HG03045 (cell line): ENCODE measurements at regions not wholly inside any gene's neighbourhood (a gene's known extent, or its start where the extent isn't known, plus 50 kb on each side); places are given as distances from the start of the nearest gene placed in this dataset.
"Not testable (repeated sequence)": the region's sequence is repeated elsewhere in the genome, so short reads cannot be mapped to it uniquely, and the experiment has no call there.

Experiments used
- ATAC-seq: cut with Tn5 transposase; IDR thresholded peaks from one replicate; pipeline ENCODE4 v1.9.1; 2021; ENCODE audit warnings: mild to moderate bottlenecking, moderate library complexity; ENCODE audit not compliant: unreplicated experiment

DNA sequence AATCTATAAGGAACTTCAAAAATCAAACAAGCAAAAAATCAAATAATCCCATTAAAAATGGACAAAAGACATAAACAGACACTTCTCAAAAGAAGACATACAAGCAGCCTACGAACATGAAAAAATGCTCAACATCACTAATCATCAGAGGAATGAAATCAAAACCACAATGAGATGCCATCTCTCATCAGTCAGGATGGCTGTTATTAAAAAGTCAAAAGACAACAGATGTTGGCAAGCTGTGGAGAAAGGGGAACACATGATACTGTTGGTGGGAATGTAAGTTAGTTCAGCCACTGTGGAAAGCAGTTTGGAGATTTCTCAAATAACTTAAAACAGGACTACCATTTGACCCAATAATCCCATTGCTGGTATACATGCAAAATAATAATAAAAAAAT, 226.4 kb downstream of the S1PR1 start:
- no peak for ATAC-seq

DNA sequence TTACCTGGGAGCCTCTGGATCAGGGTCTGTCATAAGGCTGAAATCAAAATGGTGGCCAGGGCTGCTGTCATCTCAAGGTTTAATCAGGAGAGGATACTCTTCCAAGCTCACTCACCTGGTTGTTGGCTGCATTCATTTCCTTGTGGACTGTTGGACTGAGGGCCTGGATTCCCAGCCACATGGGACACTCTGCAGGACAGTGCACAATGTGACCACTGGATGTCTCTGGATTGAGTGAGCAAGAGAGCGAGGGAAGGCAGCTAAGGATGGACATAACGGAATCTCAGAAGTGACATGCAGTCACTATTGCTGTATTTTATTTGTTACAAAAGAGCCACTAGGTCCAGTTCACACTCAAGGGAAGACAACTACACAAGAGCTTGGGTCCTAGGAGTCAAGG, 229.1 kb downstream of the S1PR1 start:
- no peak for ATAC-seq

DNA sequence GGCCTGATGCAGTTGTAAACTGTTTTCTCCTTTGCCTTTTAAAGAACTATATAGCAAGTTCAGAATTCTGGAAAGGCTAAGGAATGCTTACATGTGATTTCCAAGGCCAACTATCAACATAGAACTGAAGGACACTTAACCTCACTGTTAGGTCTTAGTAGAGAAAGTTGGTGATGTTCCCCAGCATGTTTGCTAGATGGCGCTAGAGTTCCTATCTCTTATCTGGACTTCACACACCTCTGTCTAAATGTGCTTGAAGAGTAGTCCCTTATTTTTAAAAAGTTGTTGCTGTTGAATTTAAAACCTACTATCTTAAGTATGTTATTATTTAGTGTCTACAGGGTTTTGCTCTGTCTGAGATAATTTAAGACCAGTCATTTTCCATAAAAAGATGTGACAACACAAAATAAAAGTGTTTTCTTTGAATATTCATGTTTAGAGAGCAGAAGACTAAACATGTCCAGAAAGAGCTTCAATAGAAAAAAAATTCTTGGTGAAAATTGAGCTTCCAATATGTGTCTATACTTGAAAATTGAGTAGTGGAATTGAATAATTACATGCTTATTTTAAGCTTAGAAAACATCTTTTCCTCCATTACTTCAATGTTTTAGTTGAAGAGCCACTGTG, 237.3 kb downstream of the S1PR1 start:
- ATAC-seq = no peak

DNA sequence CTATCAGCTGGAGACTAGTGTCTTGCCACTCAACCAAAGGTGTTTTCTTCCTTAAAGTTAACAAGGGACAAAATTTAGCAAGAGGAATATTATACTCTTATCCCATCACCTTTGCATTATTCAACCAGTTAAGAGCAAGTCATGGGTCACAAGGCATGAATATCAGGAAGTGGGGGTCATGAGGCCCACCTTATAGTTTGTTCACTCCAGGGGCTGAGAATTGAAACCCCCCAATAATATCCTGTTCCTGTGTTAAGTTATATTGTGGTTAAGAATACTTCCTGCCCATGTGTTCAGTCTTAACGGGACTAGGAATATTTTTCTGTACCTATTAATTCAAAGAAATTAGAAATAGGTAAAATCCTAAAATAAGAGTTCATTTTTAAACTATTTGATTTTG, 239.7 kb downstream of the S1PR1 start:
- ATAC-seq = no peak

DNA sequence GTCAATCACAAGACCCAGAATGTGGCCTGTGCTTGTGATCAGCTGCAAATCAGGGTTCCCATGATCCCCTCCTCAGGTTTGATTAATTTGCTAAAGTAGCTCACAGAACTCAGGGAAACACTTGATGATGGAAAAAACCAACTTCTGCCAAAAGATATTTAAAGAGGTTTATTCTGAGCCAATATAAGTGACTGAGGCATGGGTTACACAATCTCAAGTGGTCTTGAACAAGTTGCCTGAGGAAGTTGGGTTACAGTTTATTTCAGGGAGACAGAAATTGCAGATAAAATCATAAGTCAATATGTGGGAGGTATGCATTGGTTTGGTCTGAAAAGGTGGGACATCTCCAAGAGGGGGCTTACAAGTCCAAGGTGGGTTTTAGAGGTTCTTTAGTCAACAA, 243.1 kb downstream of the S1PR1 start:
- ATAC-seq = no peak

DNA sequence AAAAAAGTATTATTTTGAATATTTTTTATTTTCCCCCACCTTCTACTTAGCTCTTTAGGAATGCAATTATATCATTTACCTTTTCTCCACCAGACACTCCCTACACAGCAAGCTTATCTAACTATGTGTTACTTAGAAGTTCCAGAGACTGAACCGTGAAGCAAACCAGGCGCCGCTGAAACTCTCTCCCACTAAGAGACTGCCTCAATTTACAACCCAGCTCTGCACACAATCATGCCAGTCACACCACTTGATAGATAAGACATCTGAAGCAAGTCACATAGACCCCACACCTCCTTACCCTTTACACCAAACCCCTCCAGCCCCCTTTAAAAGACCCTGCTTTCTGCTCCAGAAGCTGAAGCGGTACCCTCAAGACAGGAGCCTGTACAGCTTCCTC, 245.5 kb downstream of the S1PR1 start:
- ATAC-seq = no peak

DNA sequence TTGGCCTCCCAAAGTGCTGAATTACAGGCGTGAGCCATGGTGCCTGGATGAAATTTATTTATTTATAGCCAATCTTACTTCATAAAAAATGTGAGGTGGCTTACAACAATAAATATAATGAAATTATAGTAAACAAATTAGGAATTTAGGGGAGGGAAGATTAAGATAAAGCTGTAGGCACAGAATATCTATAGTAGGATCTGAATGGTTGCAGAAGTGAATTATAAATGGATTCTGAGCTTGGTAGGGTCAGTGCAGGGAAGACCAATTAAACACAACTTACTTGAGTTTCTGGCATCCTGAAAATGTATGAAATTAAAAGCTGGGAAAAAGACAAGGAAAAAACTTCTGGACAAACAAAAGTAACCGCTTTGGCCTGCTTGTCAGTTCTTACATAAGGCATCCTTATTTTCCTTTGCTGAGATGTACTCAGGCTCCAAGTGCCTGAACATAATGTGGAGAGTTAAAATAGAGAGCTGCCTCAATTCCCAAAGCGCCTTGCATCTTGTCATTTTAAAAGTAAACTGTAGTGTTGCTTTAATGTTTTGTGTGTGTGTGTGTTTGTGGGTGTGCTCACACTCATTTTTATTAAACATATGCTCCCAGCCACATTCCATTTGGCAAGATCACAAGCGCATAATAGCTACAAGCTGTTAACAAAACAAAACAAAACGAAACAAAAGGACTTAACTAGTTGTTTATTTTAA, 247.3 kb downstream of the S1PR1 start:
- no peak for ATAC-seq

DNA sequence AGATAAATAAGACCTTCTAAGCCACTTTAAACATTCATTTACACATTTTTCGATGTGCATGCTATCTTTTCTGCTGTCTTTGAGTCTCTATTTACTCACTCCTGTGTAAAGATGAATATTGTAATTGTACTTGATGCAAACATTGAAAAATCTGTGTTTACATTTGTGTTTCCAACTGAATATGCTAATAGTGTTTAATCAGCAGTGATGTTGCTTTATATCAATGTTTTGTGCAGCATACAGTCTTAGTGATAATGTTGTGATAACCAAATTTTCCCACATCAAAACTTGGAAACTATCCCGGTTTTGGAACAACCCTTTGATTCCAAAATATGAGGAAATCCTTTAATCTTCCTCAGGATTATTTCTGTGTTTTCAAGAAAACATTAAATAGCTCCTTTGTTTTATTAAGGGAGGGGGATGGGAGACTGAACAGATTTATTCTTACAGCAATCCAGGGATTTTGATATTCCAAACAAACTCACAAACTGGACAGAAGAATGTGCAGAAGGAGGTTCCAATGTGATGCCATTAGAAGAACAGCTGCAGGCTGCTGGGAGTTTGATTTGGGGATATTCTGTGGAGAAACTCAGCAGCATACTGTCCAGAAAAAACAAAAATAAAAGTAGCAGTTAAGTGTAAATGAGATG, 248.0 kb downstream of the S1PR1 start:
- ATAC-seq = no peak

DNA sequence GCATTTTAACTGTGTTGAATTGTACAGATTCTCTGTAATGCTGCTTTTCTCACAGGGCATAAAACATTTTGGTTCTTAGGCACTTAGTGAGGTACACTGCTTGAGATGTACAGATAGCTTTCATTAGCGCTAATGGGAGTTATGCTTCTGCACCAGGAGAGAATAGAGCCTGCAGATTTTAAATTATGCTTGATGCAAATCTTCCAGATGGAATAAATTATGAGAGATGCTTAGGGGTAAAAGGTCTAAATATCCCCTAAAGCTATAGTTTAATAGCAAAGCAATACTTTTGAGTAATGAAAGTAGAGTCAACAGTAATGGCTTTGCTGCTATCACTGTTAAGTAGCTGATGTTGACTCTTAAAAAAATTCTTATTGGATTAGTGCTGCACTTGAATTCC, 248.9 kb downstream of the S1PR1 start:
- no peak for ATAC-seq

DNA sequence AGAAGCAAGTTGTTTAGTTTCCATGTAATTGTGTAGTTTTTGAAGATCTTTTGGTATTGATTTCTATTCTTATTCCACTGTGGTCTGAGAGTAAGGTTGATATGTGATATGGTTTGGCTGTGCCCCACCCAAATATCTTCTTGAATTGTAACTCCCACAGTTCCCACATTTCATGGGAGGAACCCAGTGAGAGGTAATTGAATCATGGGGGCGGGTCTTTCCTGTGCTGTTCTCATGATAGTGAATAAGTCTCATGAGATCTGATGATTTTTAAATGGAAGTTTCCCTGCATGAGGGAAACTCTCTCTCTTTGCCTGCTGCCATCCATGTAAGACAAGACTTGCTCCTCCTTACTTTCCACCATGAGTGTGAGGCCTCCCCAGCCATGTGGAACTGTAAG, 255.3 kb downstream of the S1PR1 start:
- ATAC-seq = not testable (repeated sequence)

DNA sequence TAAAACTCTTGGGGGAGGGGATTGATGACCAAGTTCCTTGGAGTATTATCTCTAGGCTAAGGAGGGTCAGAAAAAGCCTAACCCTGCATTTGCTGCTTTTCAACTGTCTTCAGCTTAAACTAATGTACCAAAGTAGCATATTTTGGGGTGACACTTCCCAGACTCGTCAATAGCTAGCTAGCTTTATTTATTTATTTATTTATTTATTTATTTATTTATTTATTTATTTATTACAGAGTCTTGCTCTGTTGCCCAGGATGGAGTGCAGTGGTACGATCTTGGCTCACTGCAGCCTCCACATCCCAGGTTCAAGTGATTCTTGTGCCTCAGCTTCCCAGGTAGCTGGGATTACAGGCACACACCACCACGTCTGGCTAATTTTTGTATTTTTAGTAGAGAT, 257.1 kb downstream of the S1PR1 start:
- ATAC-seq = not testable (repeated sequence)

DNA sequence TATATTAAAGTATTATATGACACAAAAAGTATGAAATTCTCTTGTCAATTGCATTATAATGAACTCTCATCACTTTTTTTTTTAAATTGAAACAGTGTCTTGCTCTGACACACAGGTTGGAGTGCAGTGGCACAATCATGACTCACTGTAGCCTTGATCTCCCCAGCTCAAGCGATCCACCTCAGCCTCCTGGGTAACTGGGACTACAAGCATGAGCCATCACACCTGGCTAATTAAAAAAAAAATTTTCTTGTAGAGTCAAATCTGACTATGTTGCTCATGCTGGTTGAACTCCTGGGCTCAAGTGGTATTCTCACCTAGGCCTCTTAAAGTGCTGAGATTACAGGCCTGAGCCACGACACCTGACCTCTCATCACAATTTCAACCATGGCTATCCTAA, 259.3 kb downstream of the S1PR1 start:
- no peak for ATAC-seq

DNA sequence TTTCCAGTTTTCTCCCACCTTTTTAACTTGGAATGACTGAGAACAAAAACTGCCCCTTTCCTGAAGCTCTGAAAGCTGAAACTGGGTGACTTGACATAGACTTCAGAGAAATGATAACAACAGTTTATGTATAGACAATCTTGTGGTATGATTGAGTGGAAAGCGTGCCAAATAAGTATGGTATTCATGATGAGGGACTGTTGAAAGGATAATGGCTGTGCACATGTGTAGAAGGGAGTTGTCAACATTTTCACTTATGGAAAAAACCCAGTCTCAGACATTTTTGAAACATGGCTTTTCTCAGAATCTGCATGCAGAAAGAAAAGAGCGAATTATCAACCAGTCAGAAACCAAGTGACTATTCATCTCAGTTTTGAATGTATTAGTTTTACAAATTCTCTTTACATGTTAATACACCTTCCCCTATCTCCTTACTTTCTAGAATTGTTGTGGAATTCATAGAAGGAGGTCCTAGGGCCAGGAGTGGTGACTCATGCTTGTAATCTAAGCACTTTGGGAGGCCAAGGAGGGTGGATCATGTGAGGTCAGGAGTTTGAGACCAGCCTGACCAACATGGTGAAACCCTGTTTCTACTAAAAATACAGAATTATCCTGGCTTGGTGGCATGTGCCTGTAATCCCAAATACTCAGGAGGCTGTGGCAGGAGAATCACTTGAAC, 261.2 kb downstream of the S1PR1 start:
- no peak for ATAC-seq

DNA sequence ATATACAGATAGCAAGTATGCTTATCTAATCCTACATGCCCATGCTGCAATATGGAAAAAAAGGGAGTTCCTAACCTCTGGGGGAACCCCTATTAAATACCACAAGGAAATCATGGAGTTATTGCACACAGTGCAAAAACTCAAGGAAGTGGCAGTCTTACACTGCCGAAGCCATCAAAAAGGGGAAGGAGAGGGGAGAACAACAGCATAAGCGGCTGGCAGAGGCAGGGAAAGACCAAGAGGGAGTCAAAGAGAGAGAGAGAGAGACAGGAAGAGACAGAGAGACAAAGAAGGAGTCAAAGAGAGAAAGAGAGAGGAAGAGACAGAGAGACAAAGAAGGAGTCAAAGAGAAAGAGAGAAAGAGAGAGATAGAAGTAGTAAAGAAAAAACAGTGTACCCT, 267.3 kb downstream of the S1PR1 start:
- ATAC-seq = not testable (repeated sequence)

DNA sequence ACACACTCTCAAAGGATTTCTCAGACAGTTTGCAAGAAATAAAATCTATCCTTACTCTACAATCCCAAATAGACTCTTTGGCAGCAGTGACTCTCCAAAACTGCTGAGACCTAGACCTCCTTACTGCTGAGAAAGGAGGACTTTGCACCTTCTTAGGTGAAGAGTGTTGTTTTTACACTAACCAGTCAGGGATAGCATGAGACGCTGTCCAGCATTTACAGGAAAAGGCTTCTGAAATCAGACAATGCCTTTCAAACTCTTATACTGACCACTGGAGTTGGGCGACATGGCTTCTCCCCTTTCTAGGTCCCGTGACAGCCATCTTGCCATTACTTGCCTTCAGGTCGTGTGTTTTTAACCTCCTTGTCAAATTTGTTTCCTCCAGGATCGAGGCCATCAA, 268.4 kb downstream of the S1PR1 start:
- not testable (repeated sequence) for ATAC-seq

DNA sequence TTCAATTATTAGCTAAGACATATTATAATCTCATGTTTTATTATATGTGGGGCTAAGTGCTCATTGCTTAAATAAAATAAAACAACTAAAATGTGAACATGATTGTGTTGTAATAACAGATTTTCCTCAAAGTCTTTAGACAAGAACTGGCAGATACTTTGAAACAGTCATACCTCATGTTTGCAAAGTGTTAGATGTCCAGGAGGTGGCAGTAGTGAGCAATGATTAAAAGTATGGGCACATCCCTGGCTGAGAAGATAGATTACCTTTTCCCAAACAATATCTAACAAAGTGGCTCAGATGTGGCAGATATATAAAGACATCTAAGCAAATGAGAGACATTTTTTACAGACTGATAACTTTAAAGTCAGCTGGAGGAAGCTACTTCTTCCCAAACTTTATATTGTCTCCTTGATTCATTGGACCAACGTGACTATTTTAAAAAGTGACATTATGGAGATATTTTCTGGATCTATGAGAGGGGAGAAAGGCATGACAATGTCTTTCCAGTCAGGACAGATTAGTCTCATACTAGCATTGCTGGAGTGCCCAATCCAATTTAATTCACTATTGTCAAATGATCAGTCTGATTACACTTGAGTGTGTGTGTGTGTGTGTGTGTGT, 269.8 kb downstream of the S1PR1 start:
- no peak for ATAC-seq

DNA sequence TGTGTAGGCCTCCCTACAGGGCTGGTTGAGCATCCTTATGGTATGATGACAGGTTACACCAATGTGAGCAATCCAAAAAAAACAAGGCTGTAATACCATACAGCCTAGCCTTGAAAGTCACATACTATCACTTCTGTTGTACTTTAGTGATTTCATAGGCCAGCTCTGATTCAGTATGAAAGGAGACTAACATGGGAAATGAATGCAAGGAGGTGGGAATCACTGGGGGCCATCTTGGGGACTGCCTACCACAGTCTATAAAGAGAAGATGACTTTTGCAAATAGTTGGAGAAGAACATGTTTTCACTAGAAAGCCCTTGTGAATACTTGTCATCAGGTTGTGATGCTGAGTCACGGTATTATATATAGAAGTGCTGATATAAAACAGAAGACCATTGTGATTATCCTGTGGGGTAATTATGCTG, 270.7 kb downstream of the S1PR1 start:
- no peak for ATAC-seq

DNA sequence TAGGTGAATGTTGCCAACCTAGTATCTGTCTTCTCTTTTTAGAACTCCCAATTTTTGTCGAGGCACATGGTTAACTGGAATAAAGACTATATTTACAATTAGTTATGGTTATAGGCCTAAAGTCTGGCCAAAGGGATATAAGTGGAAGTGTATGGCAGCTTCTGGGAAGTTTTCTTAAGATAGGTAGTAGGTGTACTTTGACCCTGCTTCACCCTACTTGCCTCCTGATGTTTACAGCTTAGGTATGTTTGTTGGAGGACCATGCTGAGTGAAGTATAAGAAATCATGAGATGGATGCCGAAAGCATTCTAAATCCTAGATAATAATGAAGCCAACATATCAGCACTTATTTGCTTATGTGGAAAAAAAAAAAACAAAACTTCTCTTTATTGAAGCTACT, 272.1 kb downstream of the S1PR1 start:
- no peak for ATAC-seq

DNA sequence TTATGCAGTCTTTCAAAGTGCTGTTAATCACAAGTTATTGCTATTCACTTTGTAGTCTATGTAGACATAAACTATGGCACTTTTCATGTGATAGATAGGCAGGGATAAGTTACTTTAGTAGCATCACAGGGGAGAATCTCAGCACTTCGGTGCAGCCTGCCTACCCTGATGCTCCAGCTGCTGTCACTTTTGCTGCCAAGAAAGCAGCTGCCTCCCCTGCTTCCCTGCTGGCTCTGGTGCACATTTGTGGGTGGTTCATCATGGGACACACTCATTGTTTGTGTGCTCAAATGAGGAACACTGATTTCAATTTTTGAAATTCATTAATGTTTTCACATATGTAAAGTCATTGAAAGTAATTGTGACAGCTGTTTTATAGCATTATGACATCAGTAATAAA, 272.6 kb downstream of the S1PR1 start:
- ATAC-seq = no peak

DNA sequence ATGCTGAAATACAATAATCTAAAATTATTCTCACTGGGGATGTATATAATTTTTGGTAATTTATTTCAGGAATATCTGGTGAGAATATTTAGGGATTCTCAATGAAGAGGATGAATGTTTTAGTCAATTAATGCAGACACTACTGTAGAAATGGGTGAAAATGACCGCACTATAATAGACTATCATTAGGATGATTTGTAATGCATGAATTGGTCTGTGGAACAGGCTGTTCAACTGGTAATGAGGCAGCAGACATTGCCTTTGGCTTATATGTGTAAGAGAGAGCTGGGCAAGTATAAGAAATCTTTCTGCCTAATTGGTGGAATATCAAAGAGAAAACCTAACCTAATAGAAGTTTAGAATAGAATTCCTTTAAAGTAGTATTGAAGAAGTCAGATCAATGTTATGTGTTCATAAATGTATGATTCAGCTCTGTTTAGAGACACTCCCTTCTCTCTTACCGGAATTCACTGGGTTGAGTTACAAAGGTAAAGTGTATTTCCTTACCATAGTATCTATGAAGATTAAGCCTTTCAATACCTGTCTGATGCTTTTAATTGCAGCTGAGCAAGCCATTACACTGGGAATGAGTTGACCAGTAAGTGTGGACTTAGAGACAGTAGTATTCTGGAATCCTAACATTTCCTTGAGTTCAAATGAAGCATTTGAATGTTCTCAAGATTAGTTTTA, 274.5 kb downstream of the S1PR1 start:
- ATAC-seq = no peak

DNA sequence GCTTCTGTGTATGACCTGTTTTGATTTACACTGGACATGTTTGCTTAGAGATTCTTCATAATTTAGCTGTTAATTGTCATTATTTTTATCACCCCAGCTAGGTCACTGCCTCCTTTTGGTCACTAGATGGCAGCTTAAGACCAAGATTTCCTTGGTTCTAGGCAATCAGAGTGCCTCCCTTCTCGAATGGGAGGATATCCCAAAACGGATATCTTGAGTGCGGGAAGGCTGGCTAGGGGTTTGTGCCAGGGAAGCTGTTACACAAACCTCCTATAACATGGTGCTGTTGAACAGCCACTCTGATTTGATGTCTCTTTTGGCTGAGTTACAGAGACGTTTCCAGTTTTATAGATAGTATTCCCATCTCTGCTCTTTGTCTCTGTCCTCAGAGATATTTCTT, 283.5 kb downstream of the S1PR1 start:
- no peak for ATAC-seq
